HG02571 (cell line): ENCODE measurements at regions not wholly inside any gene's neighbourhood (a gene's known extent, or its start where the extent isn't known, plus 50 kb on each side); places are given as distances from the start of the nearest gene placed in this dataset.

ENCODE experiments used
- ATAC-seq: cut with Tn5 transposase; IDR thresholded peaks from one replicate; pipeline ENCODE4 v1.9.1; 2021; ENCODE audit warnings: mild to moderate bottlenecking, moderate library complexity; ENCODE audit not compliant: unreplicated experiment

GRCh38 chr12:115859231-115859630 lies 418.3 kb downstream of the MED13L start:
- no peak for ATAC-seq

DNA sequence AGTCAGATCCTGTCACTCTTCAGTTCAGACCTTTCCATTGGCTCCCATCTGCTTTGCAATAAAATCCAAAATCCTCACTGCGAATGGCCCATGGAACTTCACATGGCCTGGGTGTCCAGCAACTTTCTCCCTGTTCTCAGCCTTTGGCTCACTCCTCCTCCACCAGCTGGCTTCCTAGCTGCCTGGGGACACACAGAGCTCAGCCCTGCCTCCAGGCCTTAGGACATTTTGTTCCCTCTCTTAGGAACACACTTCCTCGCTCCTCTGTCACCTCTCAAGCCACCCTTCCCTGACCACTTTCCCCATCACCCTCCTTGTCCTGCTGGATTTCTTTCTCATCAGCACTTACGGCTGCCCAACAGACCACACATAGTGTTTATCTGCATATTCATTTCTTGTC lies 419.6 kb downstream of the MED13L start:
- ATAC-seq: no peak

GRCh38 chr12:115857160-115857920 lies 420.2 kb downstream of the MED13L start:
- no peak for ATAC-seq

GRCh38 chr12:115852054-115852453 lies 425.4 kb downstream of the MED13L start:
- ATAC-seq: no peak

DNA sequence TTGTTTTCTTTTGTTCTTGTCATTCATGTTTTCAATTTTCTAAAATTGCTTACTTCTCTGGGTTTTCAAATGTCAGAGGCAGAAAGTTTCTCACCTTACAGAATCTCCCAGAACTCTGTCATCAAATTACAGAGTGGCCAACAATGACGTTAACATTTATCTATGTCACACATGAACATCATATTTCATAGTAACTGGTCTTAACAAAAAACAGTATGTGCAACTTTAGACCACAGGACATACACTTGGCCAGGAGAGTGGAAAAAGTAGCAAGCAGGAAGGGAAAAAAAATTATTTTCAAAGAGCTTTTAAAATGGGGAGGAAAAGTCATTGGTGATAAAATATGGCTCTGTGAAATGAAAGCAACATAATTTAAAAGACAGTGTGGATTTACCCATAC lies 426.5 kb downstream of the MED13L start:
- no peak for ATAC-seq

DNA sequence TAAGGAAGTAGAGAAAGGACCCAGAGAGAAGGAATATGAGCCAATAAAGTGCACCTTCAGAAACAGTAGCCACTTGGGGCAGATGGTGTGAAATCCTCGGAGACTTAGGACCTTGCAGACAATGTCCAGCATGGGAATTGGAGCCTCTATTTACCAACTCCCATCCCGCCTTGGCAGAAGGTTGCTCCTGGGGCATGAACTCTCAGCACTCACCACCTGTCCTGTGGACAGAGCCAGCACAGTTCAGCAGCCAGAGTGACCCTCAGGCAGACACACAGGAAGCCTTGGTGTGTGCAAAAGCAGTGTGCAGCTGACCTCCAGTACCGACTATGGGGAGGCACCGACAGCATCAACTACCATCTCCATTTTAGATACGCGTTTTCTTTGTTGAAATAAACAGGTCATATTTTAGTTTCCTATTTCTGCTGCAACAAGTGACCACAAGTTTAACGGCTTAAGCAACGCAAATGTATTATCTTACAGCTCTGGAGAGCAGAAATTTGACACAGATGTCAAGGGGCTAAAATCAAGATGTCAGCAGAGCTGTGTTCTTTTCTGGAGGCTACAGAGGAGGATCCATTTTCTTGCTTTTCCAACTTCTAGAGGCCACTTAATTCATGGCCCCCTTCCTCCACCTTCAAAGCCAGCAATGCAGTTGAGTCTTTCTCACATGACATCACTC lies 428.1 kb downstream of the MED13L start:
- no peak for ATAC-seq

DNA sequence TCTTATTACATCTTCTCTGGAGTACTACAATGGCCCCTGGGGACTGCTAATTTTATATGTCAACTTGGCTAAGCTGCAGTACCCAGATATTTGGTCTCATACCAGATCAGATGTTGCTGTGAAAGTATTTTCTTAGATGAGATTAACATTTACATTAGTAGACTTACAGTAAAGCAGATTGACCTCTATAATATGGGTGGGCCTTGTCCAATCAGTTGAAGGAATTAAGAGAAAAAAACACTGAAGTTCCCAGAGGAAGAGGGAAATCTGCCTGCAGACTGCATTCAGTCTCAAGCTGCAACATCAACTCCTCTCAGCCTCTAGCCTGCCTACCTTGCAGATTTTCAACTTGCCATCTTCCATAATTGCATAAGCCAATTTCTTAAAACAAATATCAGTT lies 430.1 kb downstream of the MED13L start:
- ATAC-seq: no peak

DNA sequence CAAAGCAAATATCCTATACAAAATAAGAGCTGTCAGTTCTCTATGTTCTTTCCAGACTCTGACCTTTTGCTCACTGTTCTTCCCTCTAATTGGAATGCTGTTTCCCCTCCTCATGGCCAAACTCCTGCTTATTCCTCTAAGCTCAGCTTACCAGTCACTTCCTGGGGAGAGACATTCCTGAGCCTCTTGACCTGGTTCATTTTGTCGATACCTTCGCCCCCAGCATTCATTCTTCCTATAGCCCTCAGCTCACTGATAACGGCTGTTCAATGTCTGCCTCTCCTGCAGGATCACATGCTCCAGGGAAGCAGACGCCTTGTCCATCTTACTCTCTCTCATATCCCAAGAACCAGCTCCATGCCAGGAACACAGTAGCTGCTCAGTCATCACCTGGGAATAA lies 431.0 kb downstream of the MED13L start:
- no peak for ATAC-seq

- ATAC-seq: no peak
Measured at GRCh38 chr12:115840159-115840558, 437.3 kb downstream of the MED13L start.

GRCh38 chr12:115838952-115839351 lies 438.5 kb downstream of the MED13L start:
- ATAC-seq: no peak

GRCh38 chr12:115837220-115837619 lies 440.3 kb downstream of the MED13L start:
- no peak for ATAC-seq

GRCh38 chr12:115835445-115835844 lies 442.0 kb downstream of the MED13L start:
- ATAC-seq: no peak

- ATAC-seq: no peak
Measured at GRCh38 chr12:115833704-115834103, 443.8 kb downstream of the MED13L start.

GRCh38 chr12:115830633-115831032 lies 446.9 kb downstream of the MED13L start:
- no peak for ATAC-seq

DNA sequence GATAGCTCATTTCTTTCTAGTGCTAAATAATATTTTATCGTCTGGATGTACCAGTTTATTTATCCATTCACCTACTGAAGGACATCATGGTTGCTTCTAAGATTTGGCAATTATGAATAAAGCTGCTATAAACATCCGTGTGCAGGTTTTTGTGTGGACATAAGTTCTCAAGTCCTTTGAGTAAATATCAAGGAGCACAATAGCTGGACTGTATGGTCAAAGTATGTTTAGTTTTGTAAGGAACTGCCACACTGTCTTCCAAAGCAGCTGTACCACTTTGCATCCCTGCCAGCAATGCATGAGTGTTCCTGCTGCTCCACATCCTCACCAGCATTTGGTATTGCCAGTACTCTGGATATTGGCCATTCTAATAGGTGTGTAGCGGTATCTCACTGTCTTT lies 447.4 kb downstream of the MED13L start:
- ATAC-seq: no peak

- no peak for ATAC-seq
Measured at GRCh38 chr12:115828168-115828567, 449.3 kb downstream of the MED13L start.

DNA sequence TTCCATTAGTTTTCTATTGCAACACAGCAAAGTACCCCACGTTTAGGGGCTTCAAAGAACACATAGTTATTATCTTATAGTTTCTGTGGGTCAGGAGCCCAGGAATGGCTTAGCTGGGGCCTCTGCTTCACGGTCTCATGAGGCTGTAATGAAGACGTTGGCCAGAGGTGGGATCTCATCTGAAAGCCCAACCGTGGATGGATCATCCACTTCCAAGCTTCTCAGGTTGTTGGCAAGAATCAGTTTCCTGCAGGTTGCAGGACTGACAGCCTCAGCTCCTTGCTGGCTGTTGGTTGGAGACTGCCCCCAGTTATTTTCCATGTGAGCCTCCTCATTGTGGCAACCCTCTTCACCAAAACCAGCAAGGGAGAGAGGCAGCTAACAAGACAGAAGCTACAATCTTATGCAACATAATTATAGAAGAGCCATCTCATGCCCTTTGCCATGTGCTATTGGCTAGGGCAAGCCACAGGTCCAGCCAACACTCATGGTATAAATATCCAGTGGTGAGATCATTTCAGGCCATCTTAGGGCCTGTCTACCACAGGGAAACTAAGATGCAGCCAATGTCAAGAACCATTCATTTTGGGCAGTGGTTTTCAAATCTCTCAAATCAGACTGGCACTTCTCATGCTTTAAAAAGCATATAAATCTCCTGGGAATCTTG lies 452.4 kb downstream of the MED13L start:
- no peak for ATAC-seq

DNA sequence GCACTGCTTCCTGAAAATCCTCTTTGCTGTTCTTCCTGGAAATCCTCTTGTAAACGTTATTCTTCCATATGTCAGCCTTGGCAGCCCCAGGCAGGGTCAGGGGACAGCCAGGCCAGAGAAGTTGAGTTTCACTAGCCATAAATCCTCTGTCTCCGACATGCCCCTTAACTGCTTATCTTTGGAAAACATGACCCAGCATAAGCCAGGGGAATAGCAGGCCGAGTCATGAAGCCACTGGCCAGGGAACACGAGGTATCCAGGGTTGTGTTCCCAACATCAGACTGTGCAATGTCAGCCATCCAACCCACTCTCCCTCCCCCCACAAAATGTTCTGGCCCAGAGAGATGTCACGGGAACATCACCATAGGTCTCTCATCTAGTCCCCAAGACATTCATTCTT lies 453.9 kb downstream of the MED13L start:
- no peak for ATAC-seq

DNA sequence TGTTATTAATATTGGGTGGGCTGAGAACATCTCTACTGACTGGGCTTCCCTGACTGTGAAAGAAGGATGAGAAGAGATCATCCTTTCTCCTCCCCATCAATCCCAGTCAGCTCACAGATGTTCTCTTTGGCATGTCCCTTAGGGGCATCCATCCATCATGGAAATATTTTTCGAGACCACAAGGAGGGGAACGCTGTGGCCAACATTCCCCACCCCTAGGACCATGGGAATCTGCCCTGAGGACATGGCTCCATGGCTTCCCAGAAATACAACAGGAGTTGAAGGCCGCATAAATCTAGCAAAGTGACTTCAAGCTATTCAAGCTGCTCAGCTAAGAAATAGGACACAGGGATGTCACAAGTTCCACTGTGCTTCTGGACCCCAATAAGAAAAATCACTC lies 456.8 kb downstream of the MED13L start:
- ATAC-seq: no peak

DNA sequence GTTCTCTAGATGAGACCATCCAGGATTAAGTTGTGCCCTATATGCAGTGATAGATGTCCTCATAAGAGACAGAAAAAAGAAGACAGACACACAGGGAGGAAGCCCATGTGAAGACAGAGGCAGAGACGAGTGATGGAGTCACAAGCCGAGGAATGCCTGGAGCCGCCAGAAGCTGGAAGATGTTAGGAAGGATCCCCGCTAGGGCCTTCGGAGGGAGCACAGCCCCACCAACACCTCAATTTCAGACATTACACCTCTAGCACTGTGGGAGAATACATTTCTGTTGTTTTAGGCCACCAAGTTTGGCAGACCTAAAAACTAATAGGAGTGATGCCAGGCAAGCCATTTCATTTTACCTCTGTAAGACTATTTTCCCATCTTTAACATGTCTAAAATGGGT lies 458.5 kb downstream of the MED13L start:
- no peak for ATAC-seq

DNA sequence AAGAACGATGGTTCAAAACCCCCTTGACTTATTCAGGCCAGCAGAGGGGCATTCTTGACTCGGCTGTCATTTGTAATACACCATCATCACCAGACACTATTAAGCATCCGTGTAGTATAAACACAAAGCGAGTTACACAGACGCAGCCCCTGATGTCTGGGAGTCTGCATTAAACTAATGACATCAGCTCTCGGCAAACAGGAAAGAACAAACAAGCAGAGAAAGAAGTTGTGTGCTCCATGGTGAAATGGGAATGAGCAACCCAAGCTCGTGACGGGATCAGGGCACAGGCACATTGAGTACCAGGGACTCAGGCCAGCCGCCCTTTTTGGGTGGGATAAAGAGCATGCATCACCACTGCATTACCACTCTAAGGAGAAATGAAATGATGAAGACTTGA lies 460.1 kb downstream of the MED13L start:
- no peak for ATAC-seq

- ATAC-seq: no peak
Measured at GRCh38 chr12:115815924-115816323, 461.6 kb downstream of the MED13L start.
